Body of pancreas (tissue), 4 donors: ENCODE measurements at regions not wholly inside any gene's neighbourhood (a gene's known extent, or its start where the extent isn't known, plus 50 kb on each side); places are given as distances from the start of the nearest gene placed in this dataset.

Experiments used
- POLR2A ChIP-seq, 3 donors: fragments of 450-650 bp; IDR thresholded peaks; one replicate each; pipeline ENCODE4 v1.6.1; 2016; ENCODE audit warnings: antibody characterized with exemption in 3 of 3, mild to moderate bottlenecking in 2 of 3
- TF ChIP-seq, protein P1 (sequence below), 7 experiments: fragments of 450-650 bp in 4 of 7; fragments of 200-600 bp in 3 of 7; sonication (generic) in 3 of 7; IDR thresholded peaks; one replicate each; pipeline ENCODE4 v1.5.1; 2016 to 2019; ENCODE audit warnings: antibody characterized with exemption in 7 of 7

DNA sequence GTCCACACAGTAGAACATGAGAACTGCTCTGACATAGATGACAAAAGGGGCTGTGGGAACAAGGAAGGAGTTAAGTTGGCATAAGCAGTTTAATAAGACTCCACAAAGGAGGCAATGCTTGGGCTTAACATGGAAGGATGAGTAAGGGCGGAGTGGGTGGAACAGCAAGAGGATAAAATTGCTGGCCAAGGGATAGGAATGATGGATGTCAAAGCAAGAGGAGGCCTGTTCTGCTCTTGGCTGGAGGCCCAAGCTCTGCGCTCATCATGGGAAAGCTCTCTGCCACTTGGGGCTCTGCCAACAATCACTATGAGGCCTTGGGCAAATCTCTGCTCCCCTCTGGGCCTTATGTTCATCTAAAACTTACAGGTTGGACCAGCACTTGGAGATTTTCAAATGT lies 98.3 kb upstream of the CAMK1G start:
- TF ChIP-seq, protein P1, sequence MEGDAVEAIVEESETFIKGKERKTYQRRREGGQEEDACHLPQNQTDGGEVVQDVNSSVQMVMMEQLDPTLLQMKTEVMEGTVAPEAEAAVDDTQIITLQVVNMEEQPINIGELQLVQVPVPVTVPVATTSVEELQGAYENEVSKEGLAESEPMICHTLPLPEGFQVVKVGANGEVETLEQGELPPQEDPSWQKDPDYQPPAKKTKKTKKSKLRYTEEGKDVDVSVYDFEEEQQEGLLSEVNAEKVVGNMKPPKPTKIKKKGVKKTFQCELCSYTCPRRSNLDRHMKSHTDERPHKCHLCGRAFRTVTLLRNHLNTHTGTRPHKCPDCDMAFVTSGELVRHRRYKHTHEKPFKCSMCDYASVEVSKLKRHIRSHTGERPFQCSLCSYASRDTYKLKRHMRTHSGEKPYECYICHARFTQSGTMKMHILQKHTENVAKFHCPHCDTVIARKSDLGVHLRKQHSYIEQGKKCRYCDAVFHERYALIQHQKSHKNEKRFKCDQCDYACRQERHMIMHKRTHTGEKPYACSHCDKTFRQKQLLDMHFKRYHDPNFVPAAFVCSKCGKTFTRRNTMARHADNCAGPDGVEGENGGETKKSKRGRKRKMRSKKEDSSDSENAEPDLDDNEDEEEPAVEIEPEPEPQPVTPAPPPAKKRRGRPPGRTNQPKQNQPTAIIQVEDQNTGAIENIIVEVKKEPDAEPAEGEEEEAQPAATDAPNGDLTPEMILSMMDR (IDR thresholded peaks at IDR 0.05), result no peak
- TF ChIP-seq POLR2A (IDR thresholded peaks at IDR 0.05), result no peak
